PFSK-1 (cell line): ENCODE measurements at regions not wholly inside any gene's neighbourhood (a gene's known extent, or its start where the extent isn't known, plus 50 kb on each side); places are given as distances from the start of the nearest gene placed in this dataset.

ENCODE experiments used
- FOXP2 ChIP-seq: optimal IDR thresholded peaks from 2 replicates; pipeline ENCODE3; 2011; ENCODE audit warnings: borderline replicate concordance, control low read depth, inconsistent platforms; ENCODE audit not compliant: insufficient read depth; ENCODE audit errors: extremely low read length, extremely low read depth
- POLR2AphosphoS5 ChIP-seq: IDR thresholded peaks from 2 replicates; pipeline ENCODE4 v1.6.1; 2012; ENCODE audit warnings: low read depth, mild to moderate bottlenecking, control low read depth, low read length, moderate library complexity
- SIN3A ChIP-seq: IDR thresholded peaks from 2 replicates; pipeline ENCODE4 v1.6.1; 2012; ENCODE audit warnings: mild to moderate bottlenecking, low read length, moderate library complexity, borderline replicate concordance; ENCODE audit not compliant: insufficient read depth
- TAF1 ChIP-seq: IDR thresholded peaks from 2 replicates; pipeline ENCODE4 v1.6.1; 2012; ENCODE audit warnings: low read length, control low read depth, borderline replicate concordance; ENCODE audit not compliant: insufficient read depth
- TF ChIP-seq, protein P1 (sequence below), 2 experiments: IDR thresholded peaks; 2 replicates each; pipeline versions ENCODE4 v1.6.1 to v1.8.0; 2011 to 2012; ENCODE audit warnings: low read depth in 2 of 2, low read length in 2 of 2, control low read depth in 1 of 2, inconsistent platforms in 1 of 2, mild to moderate bottlenecking in 1 of 2, moderate library complexity in 1 of 2; ENCODE audit not compliant: insufficient read depth in 1 of 2

DNA sequence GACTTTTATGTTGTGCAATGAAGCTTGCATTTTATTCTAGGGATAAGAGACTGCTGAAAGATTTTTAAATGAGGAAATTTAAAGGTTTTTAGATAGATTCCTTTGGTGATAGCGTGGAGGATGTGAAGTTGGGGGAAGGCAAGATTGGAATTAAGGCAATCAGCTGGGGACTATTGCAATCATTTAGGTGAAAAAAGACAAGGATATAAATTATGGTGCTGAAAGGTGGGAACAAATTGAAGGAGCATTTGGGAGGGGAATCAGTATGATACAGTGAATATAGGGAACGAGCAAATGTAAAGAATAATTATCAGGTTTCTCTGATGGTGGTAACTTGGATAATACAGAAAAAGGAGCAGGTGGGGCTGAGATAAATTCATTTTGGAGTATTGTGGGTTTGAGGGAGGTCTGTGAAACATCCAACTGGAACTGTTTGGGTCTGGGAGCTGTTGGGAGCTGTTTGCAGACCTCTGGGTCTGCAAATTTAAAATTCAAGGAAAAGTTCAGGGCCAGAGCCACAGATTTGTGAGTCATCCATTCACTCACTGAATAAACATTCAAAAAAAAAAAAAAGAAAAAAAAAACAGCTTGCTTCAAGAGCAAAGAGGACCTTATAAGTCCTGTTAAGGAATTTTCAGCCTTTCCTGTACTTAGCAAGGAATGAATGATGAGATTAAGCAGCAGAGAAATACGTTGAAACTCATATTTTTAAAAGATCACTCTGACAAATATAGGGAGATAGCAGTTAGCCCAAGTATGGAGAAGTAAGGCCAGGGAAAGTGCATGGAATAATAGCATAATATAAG is 257.5 kb upstream of the FN1 start:
- TF ChIP-seq POLR2AphosphoS5, result no peak
- no peak for TF ChIP-seq FOXP2
- TF ChIP-seq, protein P1, sequence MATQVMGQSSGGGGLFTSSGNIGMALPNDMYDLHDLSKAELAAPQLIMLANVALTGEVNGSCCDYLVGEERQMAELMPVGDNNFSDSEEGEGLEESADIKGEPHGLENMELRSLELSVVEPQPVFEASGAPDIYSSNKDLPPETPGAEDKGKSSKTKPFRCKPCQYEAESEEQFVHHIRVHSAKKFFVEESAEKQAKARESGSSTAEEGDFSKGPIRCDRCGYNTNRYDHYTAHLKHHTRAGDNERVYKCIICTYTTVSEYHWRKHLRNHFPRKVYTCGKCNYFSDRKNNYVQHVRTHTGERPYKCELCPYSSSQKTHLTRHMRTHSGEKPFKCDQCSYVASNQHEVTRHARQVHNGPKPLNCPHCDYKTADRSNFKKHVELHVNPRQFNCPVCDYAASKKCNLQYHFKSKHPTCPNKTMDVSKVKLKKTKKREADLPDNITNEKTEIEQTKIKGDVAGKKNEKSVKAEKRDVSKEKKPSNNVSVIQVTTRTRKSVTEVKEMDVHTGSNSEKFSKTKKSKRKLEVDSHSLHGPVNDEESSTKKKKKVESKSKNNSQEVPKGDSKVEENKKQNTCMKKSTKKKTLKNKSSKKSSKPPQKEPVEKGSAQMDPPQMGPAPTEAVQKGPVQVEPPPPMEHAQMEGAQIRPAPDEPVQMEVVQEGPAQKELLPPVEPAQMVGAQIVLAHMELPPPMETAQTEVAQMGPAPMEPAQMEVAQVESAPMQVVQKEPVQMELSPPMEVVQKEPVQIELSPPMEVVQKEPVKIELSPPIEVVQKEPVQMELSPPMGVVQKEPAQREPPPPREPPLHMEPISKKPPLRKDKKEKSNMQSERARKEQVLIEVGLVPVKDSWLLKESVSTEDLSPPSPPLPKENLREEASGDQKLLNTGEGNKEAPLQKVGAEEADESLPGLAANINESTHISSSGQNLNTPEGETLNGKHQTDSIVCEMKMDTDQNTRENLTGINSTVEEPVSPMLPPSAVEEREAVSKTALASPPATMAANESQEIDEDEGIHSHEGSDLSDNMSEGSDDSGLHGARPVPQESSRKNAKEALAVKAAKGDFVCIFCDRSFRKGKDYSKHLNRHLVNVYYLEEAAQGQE (IDR thresholded peaks at IDR 0.05; ENCODE audit: insufficient read depth in 1 of 2, low read depth in 2 of 2, low read length in 2 of 2), result no peak
- no peak for TF ChIP-seq TAF1
- no peak for TF ChIP-seq SIN3A

DNA sequence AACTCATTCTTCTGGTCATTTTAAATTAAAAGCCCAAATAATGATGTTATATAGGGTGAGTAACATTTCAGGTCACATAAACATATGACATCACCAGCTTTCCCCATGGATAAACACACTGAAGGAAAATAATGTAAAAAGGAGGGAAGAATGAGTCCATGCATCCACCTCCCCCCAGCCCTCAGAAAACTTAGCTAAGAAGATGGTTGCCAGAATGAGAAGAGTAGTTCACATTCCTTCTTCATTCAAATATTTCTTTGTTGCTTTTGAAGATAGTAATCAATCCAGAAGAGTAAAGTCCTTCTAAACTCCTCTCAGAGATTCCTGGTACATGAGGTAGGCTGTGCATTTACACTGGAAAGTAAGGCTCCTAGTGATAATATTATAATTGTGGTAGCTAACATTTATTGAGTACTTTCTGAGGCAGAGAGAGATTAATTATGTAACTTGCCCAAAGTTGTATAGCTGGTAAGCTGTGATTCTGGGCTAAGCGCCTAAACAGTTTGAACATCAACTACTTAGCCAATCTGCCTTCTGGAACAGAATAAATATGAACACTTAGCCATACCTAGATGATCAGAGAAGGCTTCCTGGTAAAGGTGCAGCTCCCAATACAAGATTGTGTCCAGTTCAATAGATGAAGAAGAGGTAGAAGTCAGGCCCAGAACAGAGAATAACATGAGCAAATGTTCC is 256.7 kb upstream of the FN1 start:
- TF ChIP-seq POLR2AphosphoS5 (no peak), TAF1 (no peak), SIN3A (no peak), FOXP2 (no peak)
- TF ChIP-seq, protein P1 (IDR thresholded peaks at IDR 0.05; ENCODE audit: insufficient read depth in 1 of 2, low read depth in 2 of 2, low read length in 2 of 2), result no peak

DNA sequence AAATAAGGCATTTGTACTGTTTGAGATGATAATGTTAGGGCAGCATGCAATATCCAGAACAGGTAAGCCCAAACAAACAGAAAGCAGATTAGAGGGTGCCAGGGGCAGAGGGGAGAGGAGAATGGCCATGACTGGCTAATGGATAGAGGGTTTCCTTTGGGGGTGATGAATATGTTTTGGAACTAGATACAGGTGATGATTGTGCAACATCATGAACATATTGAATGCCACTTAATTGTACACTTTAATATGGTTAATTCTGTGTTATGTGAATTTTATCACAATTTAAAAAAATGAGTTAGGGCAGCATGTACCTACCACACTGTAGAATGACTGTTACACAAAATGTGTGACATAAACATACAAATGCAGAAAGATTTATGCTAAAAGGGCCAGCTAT is 255.5 kb upstream of the FN1 start:
- TF ChIP-seq, protein P1 (IDR thresholded peaks at IDR 0.05; ENCODE audit: insufficient read depth in 1 of 2, low read depth in 2 of 2, low read length in 2 of 2), result no peak
- TF ChIP-seq FOXP2 (no peak), TAF1 (no peak)

DNA sequence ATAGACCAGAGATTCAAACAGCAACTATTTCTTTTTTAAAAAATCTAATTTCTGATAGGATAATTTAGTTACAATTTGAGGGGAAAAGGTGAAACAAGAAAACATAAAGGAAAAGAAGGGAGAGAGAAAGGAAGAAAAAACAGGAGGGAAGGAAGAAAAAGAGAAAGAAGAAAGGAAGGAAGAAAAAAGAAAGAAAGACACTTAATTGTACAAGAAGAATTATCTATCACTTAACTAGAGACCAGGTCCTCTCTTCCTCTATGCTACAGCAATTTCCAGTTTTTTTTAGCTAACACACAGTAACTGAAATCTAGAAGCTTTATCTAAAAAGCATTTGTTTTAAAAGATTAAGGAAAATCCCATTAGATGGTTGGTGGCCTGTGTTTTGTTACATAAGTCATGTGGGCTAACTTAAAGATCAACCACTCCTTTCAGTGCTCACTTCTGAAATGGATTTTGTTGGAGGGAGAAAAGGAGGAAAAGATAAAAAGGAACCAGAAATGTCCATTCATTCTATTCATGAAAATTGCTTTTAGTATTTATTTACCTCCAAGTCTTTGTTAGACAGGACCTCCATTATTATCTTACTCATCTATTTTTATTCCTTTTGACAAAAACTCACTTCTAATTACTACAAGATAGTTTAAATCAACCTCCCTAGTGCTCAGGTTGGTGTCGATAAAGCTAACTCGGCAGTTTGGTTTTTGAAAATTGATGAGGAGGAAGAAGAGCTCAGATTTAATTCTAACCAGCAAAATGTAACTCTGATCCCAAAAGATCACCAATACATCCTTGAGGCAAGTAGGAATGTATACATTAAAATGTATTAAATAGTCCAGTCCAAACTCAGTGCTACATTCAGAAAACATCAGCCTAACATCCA is 251.5 kb upstream of the FN1 start:
- TF ChIP-seq FOXP2 (no peak), TAF1 (no peak), POLR2AphosphoS5 (no peak), SIN3A (no peak)
- TF ChIP-seq, protein P1 (IDR thresholded peaks at IDR 0.05; ENCODE audit: insufficient read depth in 1 of 2, low read depth in 2 of 2, low read length in 2 of 2), result no peak
